Smooth muscle cell (in vitro differentiated cells): ENCODE measurements at regions not wholly inside any gene's neighbourhood (a gene's known extent, or its start where the extent isn't known, plus 50 kb on each side); places are given as distances from the start of the nearest gene placed in this dataset.
"Not testable (repeated sequence)": the region's sequence is repeated elsewhere in the genome, so short reads cannot be mapped to it uniquely, and the experiment has no call there.

Source experiments
- DNase-seq: peaks from one replicate; lab custom pipeline; 2025; ENCODE audit not compliant: unreplicated experiment; lab: John Stamatoyannopoulos, UW
- H2AFZ ChIP-seq: fragments of 200-600 bp; sonication (generic); 2 replicates; pipeline ENCODE4 v1.6.0; 2016; ENCODE audit warnings: antibody characterized with exemption, low read depth, mild to moderate bottlenecking
- H3F3A ChIP-seq: fragments of 200-600 bp; sonication (generic); 2 replicates; pipeline ENCODE4 v1.6.0; 2017; ENCODE audit warnings: antibody characterized with exemption, low read depth
- H3K27ac ChIP-seq: fragments of 200-600 bp; sonication (generic); 2 replicates; pipeline ENCODE4 v1.5.1; 2016; ENCODE audit warnings: low read depth, mild to moderate bottlenecking
- H3K27me3 ChIP-seq: fragments of 200-600 bp; sonication (generic); 2 replicates; pipeline ENCODE4 v1.6.1; 2016; ENCODE audit warnings: low read depth, mild to moderate bottlenecking
- H3K36me3 ChIP-seq: fragments of 200-600 bp; sonication (generic); 2 replicates; pipeline ENCODE4 v1.5.1; 2016; ENCODE audit warnings: low read depth
- H3K4me1 ChIP-seq: fragments of 200-600 bp; sonication (generic); 2 replicates; pipeline ENCODE4 v1.5.1; 2016; ENCODE audit warnings: low read depth
- H3K4me2 ChIP-seq: fragments of 200-600 bp; sonication (generic); 2 replicates; pipeline ENCODE4 v1.6.0; 2016; ENCODE audit warnings: mild to moderate bottlenecking
- H3K4me3 ChIP-seq: fragments of 200-600 bp; sonication (generic); 2 replicates; pipeline ENCODE4 v1.5.1; 2016; ENCODE audit warnings: mild to moderate bottlenecking
- H3K79me2 ChIP-seq: fragments of 200-600 bp; sonication (generic); 2 replicates; pipeline ENCODE4 v1.6.0; 2016; ENCODE audit warnings: low read depth, mild to moderate bottlenecking
- H3K9ac ChIP-seq: fragments of 200-600 bp; sonication (generic); 2 replicates; pipeline ENCODE4 v1.6.0; 2016; ENCODE audit warnings: low read depth
- H3K9me3 ChIP-seq: fragments of 200-600 bp; sonication (generic); replicated peaks from 2 replicates; pipeline ENCODE4 v1.5.1; 2016; ENCODE audit warnings: low read depth
- H4K20me1 ChIP-seq: fragments of 200-600 bp; sonication (generic); 2 replicates; pipeline ENCODE4 v1.6.0; 2016; ENCODE audit warnings: low read depth
- WGBS: methylation state at CpG from one replicate; pipeline ENCODE4 v1.1.7; 2016; ENCODE audit warnings: low lambda C conversion rate; 5-methylcytosine and 5-hydroxymethylcytosine counted together
- TF ChIP-seq, protein P1 (sequence below): fragments of 200-600 bp; sonication (generic); IDR thresholded peaks from 2 replicates; pipeline ENCODE4 v1.5.1; 2017; ENCODE audit warnings: borderline replicate concordance, mild to moderate bottlenecking, antibody characterized with exemption; ENCODE audit not compliant: insufficient read depth, poor library complexity, severe bottlenecking

GRCh38 chr6:133085896-133086295 is 155.3 kb upstream of the EYA4 start:
- Histone ChIP-seq H4K20me1 (no peaks in the 10 kb centered on the region), H3K4me2 (no peak overlapping the region), H3K27ac (no peak overlapping the region), H3F3A (no peaks in the 10 kb centered on the region), H3K4me1 (no peaks in the 10 kb centered on the region), H3K4me3 (no peak overlapping the region), H2AFZ (no peak overlapping the region), H3K79me2 (no peaks in the 10 kb centered on the region), H3K9ac (no peak overlapping the region), H3K36me3 (no peaks in the 10 kb centered on the region), H3K27me3 (no peaks in the 10 kb centered on the region), H3K9me3 (no peaks in the 10 kb centered on the region)
- TF ChIP-seq, protein P1, sequence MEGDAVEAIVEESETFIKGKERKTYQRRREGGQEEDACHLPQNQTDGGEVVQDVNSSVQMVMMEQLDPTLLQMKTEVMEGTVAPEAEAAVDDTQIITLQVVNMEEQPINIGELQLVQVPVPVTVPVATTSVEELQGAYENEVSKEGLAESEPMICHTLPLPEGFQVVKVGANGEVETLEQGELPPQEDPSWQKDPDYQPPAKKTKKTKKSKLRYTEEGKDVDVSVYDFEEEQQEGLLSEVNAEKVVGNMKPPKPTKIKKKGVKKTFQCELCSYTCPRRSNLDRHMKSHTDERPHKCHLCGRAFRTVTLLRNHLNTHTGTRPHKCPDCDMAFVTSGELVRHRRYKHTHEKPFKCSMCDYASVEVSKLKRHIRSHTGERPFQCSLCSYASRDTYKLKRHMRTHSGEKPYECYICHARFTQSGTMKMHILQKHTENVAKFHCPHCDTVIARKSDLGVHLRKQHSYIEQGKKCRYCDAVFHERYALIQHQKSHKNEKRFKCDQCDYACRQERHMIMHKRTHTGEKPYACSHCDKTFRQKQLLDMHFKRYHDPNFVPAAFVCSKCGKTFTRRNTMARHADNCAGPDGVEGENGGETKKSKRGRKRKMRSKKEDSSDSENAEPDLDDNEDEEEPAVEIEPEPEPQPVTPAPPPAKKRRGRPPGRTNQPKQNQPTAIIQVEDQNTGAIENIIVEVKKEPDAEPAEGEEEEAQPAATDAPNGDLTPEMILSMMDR: no peak
- WGBS: 84% methylated on average over 2 of the region's 2 CpGs
- no peak for DNase-seq

GRCh38 chr6:133088931-133089695 is 152.0 kb upstream of the EYA4 start:
- 90% methylated on average over 5 of the region's 5 CpGs for WGBS
- H3K4me1 ChIP-seq: no peaks in the 10 kb centered on the region
- TF ChIP-seq, protein P1: no peak

GRCh38 chr6:133092199-133092598 is 149.0 kb upstream of the EYA4 start:
- Histone ChIP-seq H3K9me3 (no peaks in the 10 kb centered on the region), H3F3A (no peaks in the 10 kb centered on the region), H4K20me1 (no peaks in the 10 kb centered on the region), H3K4me1 (no peaks in the 10 kb centered on the region), H3K36me3 (no peaks in the 10 kb centered on the region), H3K27ac (no peak overlapping the region), H3K79me2 (no peaks in the 10 kb centered on the region), H2AFZ (no peak overlapping the region), H3K4me2 (no peak overlapping the region), H3K27me3 (no peaks in the 10 kb centered on the region), H3K4me3 (no peak overlapping the region), H3K9ac (no peak overlapping the region)
- DNase-seq: no peak
- 100% methylated on average over 1 of the region's 1 CpG for WGBS
- TF ChIP-seq, protein P1: no peak

More at GRCh38 chr6:133088931-133089695, 152.0 kb upstream of the EYA4 start:
- no peak overlapping the region for H3K4me3 ChIP-seq
- H3K27ac ChIP-seq: no peak overlapping the region
- DNase-seq: no peak
- H3K9me3 ChIP-seq: no peaks in the 10 kb centered on the region
- H3K36me3 ChIP-seq: no peaks in the 10 kb centered on the region
- no peak overlapping the region for H3K4me2 ChIP-seq
- no peaks in the 10 kb centered on the region for H3K79me2 ChIP-seq
- H4K20me1 ChIP-seq: no peaks in the 10 kb centered on the region
- H3K9ac ChIP-seq: no peak overlapping the region
- no peaks in the 10 kb centered on the region for H3F3A ChIP-seq
- H3K27me3 ChIP-seq: no peaks in the 10 kb centered on the region
- H2AFZ ChIP-seq: no peak overlapping the region

GRCh38 chr6:133092771-133093170 is 148.4 kb upstream of the EYA4 start:
- no peak for DNase-seq
- TF ChIP-seq, protein P1: no peak
- Histone ChIP-seq H3K9me3 (no peaks in the 10 kb centered on the region), H3F3A (no peaks in the 10 kb centered on the region), H4K20me1 (no peaks in the 10 kb centered on the region), H3K79me2 (no peaks in the 10 kb centered on the region), H3K27ac (no peak overlapping the region), H3K27me3 (no peaks in the 10 kb centered on the region), H3K36me3 (no peaks in the 10 kb centered on the region), H2AFZ (no peak overlapping the region), H3K9ac (no peak overlapping the region), H3K4me2 (no peak overlapping the region), H3K4me1 (no peaks in the 10 kb centered on the region), H3K4me3 (no peak overlapping the region)
- 80% methylated on average over 5 of the region's 5 CpGs for WGBS

DNA sequence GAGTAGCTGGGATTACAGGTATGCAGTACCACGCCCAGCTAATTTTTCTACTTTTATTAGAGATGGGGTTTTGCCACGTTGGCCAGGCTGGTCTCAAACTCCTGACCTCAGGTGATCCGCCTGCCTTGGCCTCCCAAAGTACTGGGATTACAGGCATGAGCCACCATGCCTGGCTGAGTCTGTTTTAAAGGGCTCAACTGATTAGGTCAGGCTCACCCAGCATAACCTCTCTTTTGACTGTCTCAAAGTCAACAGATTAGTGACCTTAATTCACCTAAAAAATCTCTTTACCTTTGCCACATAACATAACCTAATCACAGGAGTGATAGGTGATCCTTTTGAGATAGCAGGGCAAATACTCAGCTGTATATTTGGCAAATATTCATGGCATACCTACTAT is 147.9 kb upstream of the EYA4 start:
- not testable (repeated sequence) for H3K4me3 ChIP-seq, H3K4me1 ChIP-seq, H3K9ac ChIP-seq, H3K36me3 ChIP-seq, H3K4me2 ChIP-seq, H2AFZ ChIP-seq, H3K9me3 ChIP-seq, H3K79me2 ChIP-seq, H3F3A ChIP-seq, H3K27me3 ChIP-seq, DNase-seq, H4K20me1 ChIP-seq, H3K27ac ChIP-seq
- 83% methylated on average over 3 of the region's 3 CpGs for WGBS
